ENCODE measurements at regions not wholly inside any gene's neighbourhood (a gene's known extent, or its start where the extent isn't known, plus 50 kb on each side); places are given as distances from the start of the nearest gene placed in this dataset.

- TF ChIP-seq CTCF (IDR thresholded peaks at IDR 0.05), result no peak
- no peak overlapping the region for H3K4me3 Mint-ChIP-seq
- H3K27me3 Mint-ChIP-seq (ENCODE audit: low read depth in 2 of 2), result peaks cover 0 to 26% of the 10 kb centered on the region in 2 donors
- Histone ChIP-seq H3K36me3 (ENCODE audit: control insufficient read depth, insufficient read depth, low read length) (no peaks in the 10 kb centered on the region), H3K4me3 (ENCODE audit: low read length) (no peak overlapping the region), H3K4me1 (ENCODE audit: control insufficient read depth, insufficient read depth, low read length) (peaks cover 18% of the 10 kb centered on the region), H3K27me3 (ENCODE audit: control insufficient read depth, insufficient read depth, low read length) (no peaks in the 10 kb centered on the region), H3K9me3 (ENCODE audit: control insufficient read depth, insufficient read depth, low read length) (no peaks in the 10 kb centered on the region), H3K27ac (ENCODE audit: low read length) (no peak overlapping the region)
- peaks cover 44 to 45% of the 10 kb centered on the region in 2 donors for H3K4me1 Mint-ChIP-seq
- ATAC-seq (no peak), DNase-seq (no peak)
- no peaks in the 10 kb centered on the region for H3K9me3 Mint-ChIP-seq
- 100% methylated on average over 1 of the region's 1 CpG for WGBS (ENCODE audit: insufficient coverage)
- H3K27ac Mint-ChIP-seq, result peak overlapping the region in 1 of 2 donors; percentile 37
- intact Hi-C loops (cut with micrococcal nuclease), result no loop called here
- no peaks in the 10 kb centered on the region for H3K36me3 Mint-ChIP-seq
These were observed 95.1 kb upstream of the UMPS start for GRCh38 chr3:124635169-124635539.

GRCh38 chr3:124636101-124636862 is 94.0 kb upstream of the UMPS start:
- 20% methylated on average over 4 of the region's 5 CpGs for WGBS (ENCODE audit: insufficient coverage)
- no peaks in the 10 kb centered on the region for H3K27me3 ChIP-seq (ENCODE audit: control insufficient read depth, insufficient read depth, low read length)
- no peak overlapping the region for H3K4me3 Mint-ChIP-seq
- no peak overlapping the region for H3K27ac ChIP-seq (ENCODE audit: low read length)
- intact Hi-C loops (cut with micrococcal nuclease), result no loop called here
- no peak overlapping the region for H3K4me3 ChIP-seq (ENCODE audit: low read length)
- H3K27ac Mint-ChIP-seq, result no peak overlapping the region
- no peaks in the 10 kb centered on the region for H3K9me3 ChIP-seq (ENCODE audit: control insufficient read depth, insufficient read depth, low read length)
- H3K36me3 Mint-ChIP-seq, result no peaks in the 10 kb centered on the region
- no peaks in the 10 kb centered on the region for H3K36me3 ChIP-seq (ENCODE audit: control insufficient read depth, insufficient read depth, low read length)
- H3K9me3 Mint-ChIP-seq, result no peaks in the 10 kb centered on the region
- no peak for DNase-seq
- peaks cover 0 to 21% of the 10 kb centered on the region in 2 donors for H3K27me3 Mint-ChIP-seq (ENCODE audit: low read depth in 2 of 2)
- H3K4me1 ChIP-seq (ENCODE audit: control insufficient read depth, insufficient read depth, low read length), result peaks cover 21% of the 10 kb centered on the region
- peaks cover 49% of the 10 kb centered on the region in 2 donors for H3K4me1 Mint-ChIP-seq
- ATAC-seq, result no peak
- no peak for TF ChIP-seq CTCF (IDR thresholded peaks at IDR 0.05)

- Histone ChIP-seq H3K9me3 (ENCODE audit: control insufficient read depth, insufficient read depth, low read length) (no peaks in the 10 kb centered on the region), H3K27ac (ENCODE audit: low read length) (no peak overlapping the region), H3K4me3 (ENCODE audit: low read length) (no peak overlapping the region), H3K27me3 (ENCODE audit: control insufficient read depth, insufficient read depth, low read length) (no peaks in the 10 kb centered on the region), H3K4me1 (ENCODE audit: control insufficient read depth, insufficient read depth, low read length) (peaks cover 21% of the 10 kb centered on the region), H3K36me3 (ENCODE audit: control insufficient read depth, insufficient read depth, low read length) (no peaks in the 10 kb centered on the region)
- intact Hi-C loops (cut with micrococcal nuclease), result no loop called here
- H3K27ac Mint-ChIP-seq, result no peak overlapping the region
- ATAC-seq (no peak), DNase-seq (no peak)
- no peaks in the 10 kb centered on the region for H3K36me3 Mint-ChIP-seq
- H3K27me3 Mint-ChIP-seq (ENCODE audit: low read depth in 2 of 2), result peaks cover 0 to 18% of the 10 kb centered on the region in 2 donors
- H3K4me1 Mint-ChIP-seq, result peaks cover 49 to 53% of the 10 kb centered on the region in 2 donors
- H3K9me3 Mint-ChIP-seq, result no peaks in the 10 kb centered on the region
- TF ChIP-seq CTCF (IDR thresholded peaks at IDR 0.05), result no peak
- H3K4me3 Mint-ChIP-seq, result no peak overlapping the region
- WGBS (ENCODE audit: insufficient coverage), result 68% methylated on average over 4 of the region's 4 CpGs
These were observed 93.4 kb upstream of the UMPS start for GRCh38 chr3:124636863-124637296.

Data from natural killer cell (primary cell).